H1 (cell line): ENCODE measurements at regions not wholly inside any gene's neighbourhood (a gene's known extent, or its start where the extent isn't known, plus 50 kb on each side); places are given as distances from the start of the nearest gene placed in this dataset.

Source experiments
- SP1 ChIP-seq: IDR thresholded peaks from 2 replicates; pipeline ENCODE4 v1.6.1; 2011; ENCODE audit warnings: low read depth, low read length

DNA sequence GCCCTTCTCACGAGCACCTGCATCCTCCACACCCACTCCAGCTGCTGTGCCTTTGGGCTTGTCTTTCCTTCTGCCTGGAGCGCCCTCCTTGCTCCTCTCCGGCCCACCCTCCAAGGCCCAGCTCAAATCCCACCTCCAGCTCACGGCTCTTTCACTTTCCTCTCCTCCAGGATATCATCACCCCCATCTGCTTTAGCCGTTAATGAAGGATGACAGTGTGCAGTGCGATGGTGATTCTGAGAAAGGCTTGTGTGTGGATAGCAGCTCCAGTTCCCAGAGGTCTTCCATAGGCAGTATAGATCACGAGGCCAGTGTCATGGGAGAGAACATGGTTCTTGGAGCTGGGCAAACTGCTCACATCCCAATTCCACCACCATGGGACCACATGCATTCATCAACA is 237.4 kb downstream of the TLE3 start (continued):
- TF ChIP-seq SP1, result no peak
